GM18502 (cell line): ENCODE measurements at regions not wholly inside any gene's neighbourhood (a gene's known extent, or its start where the extent isn't known, plus 50 kb on each side); places are given as distances from the start of the nearest gene placed in this dataset.
"Not testable (repeated sequence)": the region's sequence is repeated elsewhere in the genome, so short reads cannot be mapped to it uniquely, and the experiment has no call there.

Source experiments
- ATAC-seq: cut with Tn5 transposase; IDR thresholded peaks from one replicate; pipeline ENCODE4 v1.9.1; 2021; ENCODE audit warnings: mild to moderate bottlenecking; ENCODE audit not compliant: unreplicated experiment, poor library complexity

GRCh38 chr2:187207126-187207525 is 240.9 kb downstream of the CALCRL start:
- no peak for ATAC-seq

- no peak for ATAC-seq
Measured at GRCh38 chr2:187206471-187206870, 241.6 kb downstream of the CALCRL start.

GRCh38 chr2:187206071-187206470 is 242.0 kb downstream of the CALCRL start:
- ATAC-seq = no peak

GRCh38 chr2:187198136-187198535 is 249.9 kb downstream of the CALCRL start:
- ATAC-seq = no peak

- ATAC-seq = no peak
Measured at GRCh38 chr2:187194049-187194448, 254.0 kb downstream of the CALCRL start.

- no peak for ATAC-seq
Measured at GRCh38 chr2:187188783-187189631, 259.0 kb downstream of the CALCRL start.

GRCh38 chr2:187187519-187187918 is 260.5 kb downstream of the CALCRL start:
- ATAC-seq = no peak

- ATAC-seq = no peak
Measured at GRCh38 chr2:187180529-187180928, 267.5 kb downstream of the CALCRL start.

- not testable (repeated sequence) for ATAC-seq
Measured at GRCh38 chr2:187178876-187179275, 269.2 kb downstream of the CALCRL start.

GRCh38 chr2:187177253-187177652 is 270.8 kb downstream of the CALCRL start:
- no peak for ATAC-seq

GRCh38 chr2:187174582-187174981 is 273.5 kb downstream of the CALCRL start:
- no peak for ATAC-seq

GRCh38 chr2:187171318-187171717 is 276.7 kb downstream of the CALCRL start:
- no peak for ATAC-seq

GRCh38 chr2:187169864-187170263 is 278.2 kb downstream of the CALCRL start:
- no peak for ATAC-seq

GRCh38 chr2:187168720-187169713 is 279.0 kb downstream of the CALCRL start:
- peak; percentile 78 for ATAC-seq

GRCh38 chr2:187167491-187167890 is 280.6 kb downstream of the CALCRL start:
- no peak for ATAC-seq

- ATAC-seq = no peak
Measured at GRCh38 chr2:187165936-187166610, 282.0 kb downstream of the CALCRL start.

GRCh38 chr2:187158452-187158851 is 289.6 kb downstream of the CALCRL start:
- no peak for ATAC-seq

GRCh38 chr2:187157046-187157445 is 291.0 kb downstream of the CALCRL start:
- ATAC-seq = no peak

GRCh38 chr2:187155476-187155875 is 292.6 kb downstream of the CALCRL start:
- no peak for ATAC-seq

GRCh38 chr2:187150670-187151069 is 297.4 kb downstream of the CALCRL start:
- no peak for ATAC-seq
